Ishikawa (cell line): ENCODE measurements at regions not wholly inside any gene's neighbourhood (a gene's known extent, or its start where the extent isn't known, plus 50 kb on each side); places are given as distances from the start of the nearest gene placed in this dataset.
A peak's percentile ranks its signal among the peaks of the same experiment; 100 is the strongest.

ENCODE experiments used
- CEBPB ChIP-seq: IDR thresholded peaks from 2 replicates; pipeline ENCODE4 v1.6.1; 2012
- CREB1 ChIP-seq: IDR thresholded peaks from 2 replicates; pipeline ENCODE4 v1.6.1; 2012; ENCODE audit warnings: low read depth
- EGR1 ChIP-seq: IDR thresholded peaks from 2 replicates; pipeline ENCODE4 v1.6.1; 2012
- EP300 ChIP-seq: IDR thresholded peaks from 2 replicates; pipeline ENCODE4 v1.6.1; 2012; ENCODE audit warnings: borderline replicate concordance
- FOXM1 ChIP-seq: IDR thresholded peaks from 2 replicates; pipeline ENCODE4 v1.6.1; 2012; ENCODE audit warnings: low read depth, borderline replicate concordance
- MAX ChIP-seq: IDR thresholded peaks from 2 replicates; pipeline ENCODE4 v1.6.1; 2012
- NFIC ChIP-seq: IDR thresholded peaks from 2 replicates; pipeline ENCODE4 v1.6.1; 2012
- RAD21 ChIP-seq: IDR thresholded peaks from 2 replicates; pipeline ENCODE4 v1.6.1; 2012; ENCODE audit warnings: low read depth
- REST ChIP-seq: IDR thresholded peaks from 2 replicates; pipeline ENCODE4 v1.6.1; 2012; ENCODE audit warnings: low read depth, mild to moderate bottlenecking
- TAF1 ChIP-seq: IDR thresholded peaks from 2 replicates; pipeline ENCODE4 v1.6.1; 2012; ENCODE audit warnings: low read depth, mild to moderate bottlenecking
- TCF12 ChIP-seq: IDR thresholded peaks from 2 replicates; pipeline ENCODE4 v1.6.1; 2012; ENCODE audit warnings: low read depth
- TEAD4 ChIP-seq: IDR thresholded peaks from 2 replicates; pipeline ENCODE4 v1.6.1; 2012
- USF1 ChIP-seq: IDR thresholded peaks from 2 replicates; pipeline ENCODE4 v1.6.1; 2012
- YY1 ChIP-seq: IDR thresholded peaks from 2 replicates; pipeline ENCODE4 v1.6.1; 2012; ENCODE audit warnings: low read depth
- ZBTB7A ChIP-seq: IDR thresholded peaks from 2 replicates; pipeline ENCODE4 v1.6.1; 2012; ENCODE audit warnings: low read depth

- TF ChIP-seq REST (no peak), USF1 (no peak), YY1 (peak; percentile 67; the same call in 1 of the 2 replicates)
These were observed 188.6 kb downstream of the TEX29 start for GRCh38 chr13:111508902-111509509.

GRCh38 chr13:111510502-111511218 is 190.2 kb downstream of the TEX29 start:
- TF ChIP-seq USF1 (no peak), RAD21 (no peak), CEBPB (no peak), FOXM1 (no peak), EGR1 (no peak), TEAD4 (no peak), ZBTB7A (no peak), YY1 (no peak), TAF1 (no peak), NFIC (no peak), TCF12 (no peak), REST (no peak), CREB1 (no peak), EP300 (no peak), MAX (no peak)

- TF ChIP-seq CREB1: no peak
- TF ChIP-seq ZBTB7A: no peak
- no peak for TF ChIP-seq TEAD4
- TF ChIP-seq EP300: no peak
- no peak for TF ChIP-seq CEBPB
- TF ChIP-seq FOXM1: no peak
- TF ChIP-seq USF1: no peak
- TF ChIP-seq REST: no peak
- no peak for TF ChIP-seq YY1
- no peak for TF ChIP-seq TCF12
- TF ChIP-seq MAX: no peak
- no peak for TF ChIP-seq RAD21
These were observed 190.8 kb downstream of the TEX29 start for GRCh38 chr13:111511219-111511732.

GRCh38 chr13:111511805-111512504 is 191.5 kb downstream of the TEX29 start:
- TF ChIP-seq YY1 (no peak), TCF12 (no peak), RAD21 (no peak), TAF1 (no peak), NFIC (no peak), MAX (no peak), TEAD4 (no peak), USF1 (no peak), CEBPB (no peak), FOXM1 (no peak), REST (no peak), EP300 (no peak)
